ENCODE measurements at regions not wholly inside any gene's neighbourhood (a gene's known extent, or its start where the extent isn't known, plus 50 kb on each side); places are given as distances from the start of the nearest gene placed in this dataset.

DNA sequence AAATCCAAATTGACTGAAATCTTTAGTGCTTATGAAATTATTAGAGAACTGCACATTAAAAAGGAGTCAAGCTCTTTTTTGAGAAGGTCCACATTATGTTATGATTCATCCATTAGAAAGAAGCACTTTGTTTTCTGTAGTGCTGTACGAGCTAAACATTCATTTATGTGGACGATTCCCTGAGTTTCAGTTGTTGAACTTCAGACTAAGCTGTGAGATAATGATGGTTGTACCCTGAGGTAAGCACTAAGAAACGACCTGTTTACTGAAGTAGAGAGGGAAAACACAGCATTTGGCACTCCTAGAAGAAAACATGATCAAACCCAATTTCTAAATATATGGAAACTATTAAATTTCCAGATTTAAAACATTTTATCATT, 67.3 kb upstream of the ATP2B1 start (continued):
- TF ChIP-seq ZZZ3 (IDR thresholded peaks at IDR 0.05; ENCODE audit: control insufficient read depth, insufficient read length, low read depth), result no peak
- TF ChIP-seq, protein P1, sequence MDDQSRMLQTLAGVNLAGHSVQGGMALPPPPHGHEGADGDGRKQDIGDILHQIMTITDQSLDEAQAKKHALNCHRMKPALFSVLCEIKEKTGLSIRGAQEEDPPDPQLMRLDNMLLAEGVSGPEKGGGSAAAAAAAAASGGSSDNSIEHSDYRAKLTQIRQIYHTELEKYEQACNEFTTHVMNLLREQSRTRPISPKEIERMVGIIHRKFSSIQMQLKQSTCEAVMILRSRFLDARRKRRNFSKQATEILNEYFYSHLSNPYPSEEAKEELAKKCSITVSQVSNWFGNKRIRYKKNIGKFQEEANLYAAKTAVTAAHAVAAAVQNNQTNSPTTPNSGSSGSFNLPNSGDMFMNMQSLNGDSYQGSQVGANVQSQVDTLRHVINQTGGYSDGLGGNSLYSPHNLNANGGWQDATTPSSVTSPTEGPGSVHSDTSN (IDR thresholded peaks at IDR 0.05; ENCODE audit: insufficient replicate concordance, low read depth, low read length), result no peak

DNA sequence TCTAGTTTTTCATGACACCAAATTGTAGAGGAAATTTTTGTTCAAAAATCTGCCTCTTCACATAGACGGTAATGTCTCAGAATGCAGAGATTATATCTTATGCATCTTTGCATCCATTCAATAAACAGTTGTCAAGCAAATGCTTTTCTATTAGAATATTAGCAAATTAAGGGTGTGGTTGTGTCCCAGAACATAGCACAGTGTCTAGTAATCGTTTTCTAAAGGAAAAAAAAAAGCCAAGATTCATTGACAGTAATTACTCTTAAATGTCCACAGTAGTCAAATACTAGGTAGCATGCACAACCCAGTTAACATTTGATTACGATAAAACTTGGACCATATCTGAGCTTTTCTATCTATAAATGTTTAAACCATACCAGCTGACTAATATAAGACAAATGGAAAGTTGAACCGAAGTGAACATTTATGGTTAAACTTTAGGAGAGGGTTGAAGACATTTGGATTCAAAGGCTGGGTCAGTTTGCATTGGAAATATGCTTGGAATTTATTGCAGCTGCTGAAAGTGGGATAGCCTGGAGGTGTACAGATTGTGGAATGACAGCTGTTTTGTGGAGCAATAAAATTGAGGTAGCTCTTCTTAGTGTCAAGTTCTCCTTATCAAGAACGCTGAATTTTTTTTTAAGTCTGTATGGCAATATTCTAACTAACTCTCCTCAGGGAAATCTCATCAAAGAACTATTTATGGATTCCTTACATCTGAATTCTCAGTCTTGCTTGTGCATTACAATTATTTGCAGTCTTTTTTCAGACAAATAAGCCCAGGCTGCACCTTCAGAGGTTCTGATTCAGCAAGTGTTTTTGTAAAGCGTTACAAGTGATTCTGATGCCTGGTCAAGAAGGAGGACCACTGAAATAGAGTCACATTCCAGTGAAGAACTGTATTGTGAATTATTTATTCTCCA, 66.7 kb upstream of the ATP2B1 start:
- Histone ChIP-seq H3K9ac (ENCODE audit: control insufficient read depth, insufficient read depth, low read length) (no peak overlapping the region), H3K27ac (ENCODE audit: control insufficient read depth, insufficient read depth) (no peak overlapping the region), H3K36me3 (ENCODE audit: control insufficient read depth in 2 of 2, insufficient read depth in 2 of 2, low read length in 1 of 2) (no peaks in the 10 kb centered on the region), H3K4me3 (no peak overlapping the region), H3K4me1 (ENCODE audit: control insufficient read depth, insufficient read depth, low read length) (no peaks in the 10 kb centered on the region), H2AFZ (ENCODE audit: control insufficient read depth, low read depth, low read length) (no peak overlapping the region), H4K20me1 (ENCODE audit: control insufficient read depth, insufficient read depth) (no peaks in the 10 kb centered on the region), H3K4me2 (ENCODE audit: control insufficient read depth, insufficient read depth) (no peak overlapping the region), H3K27me3 (replicated peaks in 1 of 2; ENCODE audit: control insufficient read depth in 2 of 2, insufficient read depth in 2 of 2, low read length in 1 of 2) (no peaks in the 10 kb centered on the region), H3K9me3 (replicated peaks; ENCODE audit: control insufficient read depth, insufficient read depth, low read length) (no peaks in the 10 kb centered on the region), H3K79me2 (ENCODE audit: control insufficient read depth, insufficient read depth, low read length) (no peaks in the 10 kb centered on the region)
- no peak for DNase-seq (ENCODE audit: low read depth, low spot score)
- ChIA-PET SMC1A (ENCODE audit: uncharacterized antibody, unreplicated experiment) (interaction anchor here (0.7 to 1.8 kb wide), 4 partner anchors 8 to 69 kb away, joined by 3 to 11 read pairs (median 4); no protein-coding TSS in a partner anchor), CTCF (interaction anchor here (1.6 kb wide), 1 partner anchor 9 kb away, joined by 9 read pairs; no protein-coding TSS in a partner anchor), POLR2A (interaction anchor here (0.8 kb wide), 1 partner anchor 54 kb away, joined by 3 read pairs; no protein-coding TSS in a partner anchor), RAD21 (ENCODE audit: unreplicated experiment) (no interaction called here)
- no peak for ATAC-seq
- intact Hi-C loops (cut with micrococcal nuclease; ENCODE audit: unreplicated experiment) (no loop called here), in situ Hi-C loops (cut with MboI) (no loop called here)
- FAIRE-seq, result no peak
- TF ChIP-seq, protein P2, sequence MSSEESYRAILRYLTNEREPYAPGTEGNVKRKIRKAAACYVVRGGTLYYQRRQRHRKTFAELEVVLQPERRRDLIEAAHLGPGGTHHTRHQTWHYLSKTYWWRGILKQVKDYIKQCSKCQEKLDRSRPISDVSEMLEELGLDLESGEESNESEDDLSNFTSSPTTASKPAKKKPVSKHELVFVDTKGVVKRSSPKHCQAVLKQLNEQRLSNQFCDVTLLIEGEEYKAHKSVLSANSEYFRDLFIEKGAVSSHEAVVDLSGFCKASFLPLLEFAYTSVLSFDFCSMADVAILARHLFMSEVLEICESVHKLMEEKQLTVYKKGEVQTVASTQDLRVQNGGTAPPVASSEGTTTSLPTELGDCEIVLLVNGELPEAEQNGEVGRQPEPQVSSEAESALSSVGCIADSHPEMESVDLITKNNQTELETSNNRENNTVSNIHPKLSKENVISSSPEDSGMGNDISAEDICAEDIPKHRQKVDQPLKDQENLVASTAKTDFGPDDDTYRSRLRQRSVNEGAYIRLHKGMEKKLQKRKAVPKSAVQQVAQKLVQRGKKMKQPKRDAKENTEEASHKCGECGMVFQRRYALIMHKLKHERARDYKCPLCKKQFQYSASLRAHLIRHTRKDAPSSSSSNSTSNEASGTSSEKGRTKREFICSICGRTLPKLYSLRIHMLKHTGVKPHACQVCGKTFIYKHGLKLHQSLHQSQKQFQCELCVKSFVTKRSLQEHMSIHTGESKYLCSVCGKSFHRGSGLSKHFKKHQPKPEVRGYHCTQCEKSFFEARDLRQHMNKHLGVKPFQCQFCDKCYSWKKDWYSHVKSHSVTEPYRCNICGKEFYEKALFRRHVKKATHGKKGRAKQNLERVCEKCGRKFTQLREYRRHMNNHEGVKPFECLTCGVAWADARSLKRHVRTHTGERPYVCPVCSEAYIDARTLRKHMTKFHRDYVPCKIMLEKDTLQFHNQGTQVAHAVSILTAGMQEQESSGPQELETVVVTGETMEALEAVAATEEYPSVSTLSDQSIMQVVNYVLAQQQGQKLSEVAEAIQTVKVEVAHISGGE (CRISPR knock-in tag; IDR thresholded peaks at IDR 0.05), result no peak
- TF ChIP-seq CHD4 (IDR thresholded peaks at IDR 0.05) (no peak), MYC (IDR thresholded peaks at IDR 0.05; ENCODE audit: insufficient read depth, insufficient read length, insufficient replicate concordance, low read length, severe bottlenecking) (no peak), SIN3A (IDR thresholded peaks at IDR 0.05; ENCODE audit: low read depth, low read length) (no peak), NFXL1 (IDR thresholded peaks at IDR 0.05; ENCODE audit: borderline replicate concordance) (no peak)
- TF ChIP-seq, protein P3, sequence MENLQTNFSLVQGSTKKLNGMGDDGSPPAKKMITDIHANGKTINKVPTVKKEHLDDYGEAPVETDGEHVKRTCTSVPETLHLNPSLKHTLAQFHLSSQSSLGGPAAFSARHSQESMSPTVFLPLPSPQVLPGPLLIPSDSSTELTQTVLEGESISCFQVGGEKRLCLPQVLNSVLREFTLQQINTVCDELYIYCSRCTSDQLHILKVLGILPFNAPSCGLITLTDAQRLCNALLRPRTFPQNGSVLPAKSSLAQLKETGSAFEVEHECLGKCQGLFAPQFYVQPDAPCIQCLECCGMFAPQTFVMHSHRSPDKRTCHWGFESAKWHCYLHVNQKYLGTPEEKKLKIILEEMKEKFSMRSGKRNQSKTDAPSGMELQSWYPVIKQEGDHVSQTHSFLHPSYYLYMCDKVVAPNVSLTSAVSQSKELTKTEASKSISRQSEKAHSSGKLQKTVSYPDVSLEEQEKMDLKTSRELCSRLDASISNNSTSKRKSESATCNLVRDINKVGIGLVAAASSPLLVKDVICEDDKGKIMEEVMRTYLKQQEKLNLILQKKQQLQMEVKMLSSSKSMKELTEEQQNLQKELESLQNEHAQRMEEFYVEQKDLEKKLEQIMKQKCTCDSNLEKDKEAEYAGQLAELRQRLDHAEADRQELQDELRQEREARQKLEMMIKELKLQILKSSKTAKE (IDR thresholded peaks at IDR 0.05; ENCODE audit: low read depth, poor library complexity, severe bottlenecking), result no peak
- 97% methylated on average over 6 of the region's 6 CpGs for WGBS (ENCODE audit: insufficient coverage, insufficient replicate concordance, low lambda C conversion rate, missing lambda C conversion rate)
- no TSS peak for BruUV-seq (replicated peaks)

Data from GM12878 (cell line).